H1 (cell line): ENCODE measurements at regions not wholly inside any gene's neighbourhood (a gene's known extent, or its start where the extent isn't known, plus 50 kb on each side); places are given as distances from the start of the nearest gene placed in this dataset.

Experiments
- CTCF ChIA-PET: fragments of 300-600 bp; sonication (Branson Sonifier 250); formaldehyde crosslinking; loops from one replicate; lab custom pipeline; 2021; ENCODE audit not compliant: partially characterized antibody; lab: Charles Lee
- POLR2A ChIA-PET: fragments of 300-600 bp; sonication (Branson Sonifier 250); formaldehyde crosslinking; loops from one replicate; lab custom pipeline; 2021; ENCODE audit warnings: inconsistent platforms; ENCODE audit not compliant: partially characterized antibody; lab: Charles Lee
- DNase-seq, 2 experiments: peaks; one replicate each; pipeline versions ENCODE4 v3.0.0 to v3.0.0-alpha.2; 2010 to 2022; ENCODE audit warnings: low spot score in 2 of 2, low read depth in 1 of 2, mixed read lengths in 1 of 2
- FAIRE-seq: peaks from 2 replicates; lab custom pipeline; 2011; peaks lifted over from hg19 to GRCh38; lab: Jason Lieb, UNC
- H2AFZ ChIP-seq: 2 replicates; pipeline ENCODE4 v1.8.1; 2012; ENCODE audit warnings: low read length, inconsistent platforms
- H2AK5ac ChIP-seq: 2 replicates; pipeline ENCODE4 v1.6.1; 2013; ENCODE audit warnings: low read depth, low read length
- H2BK120ac ChIP-seq: replicated peaks from 2 replicates; pipeline ENCODE3; 2013; ENCODE audit warnings: low read depth, low read length, inconsistent platforms
- H2BK12ac ChIP-seq: 2 replicates; pipeline ENCODE4 v1.6.1; 2013; ENCODE audit warnings: low read depth, low read length
- H2BK15ac ChIP-seq: 2 replicates; pipeline ENCODE4 v1.6.1; 2013; ENCODE audit warnings: low read length
- H2BK20ac ChIP-seq: 2 replicates; pipeline ENCODE4 v1.6.1; 2013; ENCODE audit warnings: low read length
- H2BK5ac ChIP-seq: 2 replicates; pipeline ENCODE4 v1.6.1; 2013; ENCODE audit warnings: low read depth, low read length
- H3K14ac ChIP-seq: 2 replicates; pipeline ENCODE4 v1.6.1; 2013; ENCODE audit warnings: inconsistent platforms; ENCODE audit not compliant: insufficient read length
- H3K18ac ChIP-seq: 2 replicates; pipeline ENCODE4 v1.6.1; 2013; ENCODE audit warnings: low read length; ENCODE audit errors: extremely low read depth
- H3K23ac ChIP-seq: 2 replicates; pipeline ENCODE4 v1.6.1; 2013; ENCODE audit warnings: inconsistent platforms; ENCODE audit not compliant: insufficient read length
- H3K23me2 ChIP-seq: 2 replicates; pipeline ENCODE4 v1.6.1; 2013; ENCODE audit warnings: low read depth, low read length
- H3K27ac ChIP-seq: 2 replicates; pipeline ENCODE4 v1.6.1; 2011; ENCODE audit warnings: low read depth, low read length, inconsistent platforms
- H3K27me3 ChIP-seq, 4 experiments: replicated peaks in 1 of 4; 1 replicate in 1 of 4; 2 replicates in 3 of 4; pipeline versions ENCODE4 v1.6.1 to v1.8.1; 2011 to 2013; ENCODE audit warnings: low read length in 3 of 4, mild to moderate bottlenecking in 3 of 4, inconsistent platforms in 2 of 4, mixed read lengths in 2 of 4, moderate library complexity in 1 of 4; ENCODE audit not compliant: control insufficient read depth in 3 of 4, insufficient read depth in 3 of 4; ENCODE audit errors: extremely low read depth in 1 of 4
- H3K36me3 ChIP-seq, 4 experiments: 2 replicates each; pipeline versions ENCODE4 v1.6.1 to v1.8.1; 2011 to 2013; ENCODE audit warnings: mild to moderate bottlenecking in 4 of 4, low read length in 3 of 4, moderate library complexity in 2 of 4, control low read depth in 1 of 4, inconsistent platforms in 1 of 4; ENCODE audit not compliant: insufficient read depth in 4 of 4, control insufficient read depth in 2 of 4
- H3K4ac ChIP-seq: replicated peaks from 2 replicates; pipeline ENCODE3; 2013; ENCODE audit warnings: low read length, low read depth, mixed read lengths, inconsistent platforms; ENCODE audit not compliant: insufficient read length
- H3K4me1 ChIP-seq, 4 experiments: replicated peaks in 1 of 4; 1 replicate in 1 of 4; 2 replicates in 3 of 4; pipeline versions ENCODE4 v1.6.1 to v1.8.1; 2011 to 2013; ENCODE audit warnings: low read length in 3 of 4, inconsistent platforms in 2 of 4, mixed read lengths in 1 of 4; ENCODE audit not compliant: insufficient read depth in 4 of 4, control insufficient read depth in 3 of 4
- H3K4me2 ChIP-seq, 2 experiments: 2 replicates each; pipeline versions ENCODE4 v1.6.1 to v1.8.1; 2011 to 2013; ENCODE audit warnings: low read depth in 2 of 2, low read length in 2 of 2, control low read depth in 1 of 2, inconsistent platforms in 1 of 2, mild to moderate bottlenecking in 1 of 2; ENCODE audit not compliant: insufficient read depth in 1 of 2
- H3K4me3 ChIP-seq, 4 experiments: fragments of 200-600, 300-600 bp in 1 of 4; sonication (generic), shearing (Covaris generic), sonication (Bioruptor Twin) in 1 of 4; 2 replicates each; pipeline versions ENCODE4 v1.5.1 to v1.8.1; 2011 to 2016; ENCODE audit warnings: low read length in 4 of 4, low read depth in 3 of 4, control low read depth in 2 of 4, inconsistent platforms in 2 of 4, mild to moderate bottlenecking in 2 of 4, mixed read lengths in 1 of 4, moderate library complexity in 1 of 4; ENCODE audit not compliant: insufficient read depth in 2 of 4; ENCODE audit errors: extremely low read depth in 1 of 4
- H3K56ac ChIP-seq: replicated peaks from 2 replicates; pipeline ENCODE3; 2013; ENCODE audit warnings: low read depth, mild to moderate bottlenecking, mixed read lengths, low read length, inconsistent platforms; ENCODE audit not compliant: insufficient read length
- H3K79me1 ChIP-seq: 2 replicates; pipeline ENCODE4 v1.6.1; 2013; ENCODE audit warnings: low read depth, low read length, control low read depth
- H3K79me2 ChIP-seq, 2 experiments: 2 replicates each; pipeline versions ENCODE4 v1.6.1 to v1.8.1; 2012 to 2013; ENCODE audit warnings: low read length in 2 of 2, mild to moderate bottlenecking in 2 of 2, inconsistent platforms in 1 of 2; ENCODE audit not compliant: insufficient read depth in 2 of 2, control insufficient read depth in 1 of 2
- H3K9ac ChIP-seq, 4 experiments: replicated peaks in 1 of 4; 1 replicate in 1 of 4; 2 replicates in 3 of 4; pipeline versions ENCODE4 v1.6.1 to v1.8.1; 2011 to 2013; ENCODE audit warnings: low read depth in 3 of 4, low read length in 3 of 4, control low read depth in 2 of 4, mild to moderate bottlenecking in 2 of 4, moderate library complexity in 2 of 4, inconsistent platforms in 1 of 4; ENCODE audit errors: extremely low read depth in 1 of 4
- H3K9me3 ChIP-seq, 2 experiments: 2 replicates each; pipeline versions ENCODE4 v1.6.1 to v1.8.1; 2012 to 2013; ENCODE audit warnings: mild to moderate bottlenecking in 2 of 2, moderate library complexity in 2 of 2, control low read depth in 1 of 2, inconsistent platforms in 1 of 2, low read depth in 1 of 2, low read length in 1 of 2, mixed read lengths in 1 of 2; ENCODE audit not compliant: insufficient read depth in 2 of 2
- H4K20me1 ChIP-seq, 2 experiments: replicated peaks in 1 of 2; 2 replicates each; pipeline versions ENCODE3 to v1.8.1; 2011 to 2013; ENCODE audit warnings: inconsistent platforms in 2 of 2, low read length in 2 of 2, mild to moderate bottlenecking in 1 of 2; ENCODE audit not compliant: insufficient read depth in 2 of 2, control insufficient read depth in 1 of 2
- H4K5ac ChIP-seq: 2 replicates; pipeline ENCODE4 v1.6.1; 2013; ENCODE audit warnings: low read length, low read depth, mixed read lengths, inconsistent platforms; ENCODE audit not compliant: insufficient read length
- H4K8ac ChIP-seq: 2 replicates; pipeline ENCODE4 v1.8.0; 2013; ENCODE audit warnings: mild to moderate bottlenecking, moderate library complexity, low read length, inconsistent platforms; ENCODE audit not compliant: insufficient read depth; ENCODE audit errors: extremely low read depth
- H4K91ac ChIP-seq: replicated peaks from 2 replicates; pipeline ENCODE3; 2013; ENCODE audit warnings: low read length, mixed read lengths, inconsistent platforms; ENCODE audit not compliant: insufficient read length
- CBX5 ChIP-seq: fragments of 300-800, 300-1000 bp; sonication (generic); IDR thresholded peaks from 2 replicates; pipeline ENCODE4 v1.7.1; 2016; ENCODE audit warnings: antibody characterized with exemption, low read length, low read depth
- EZH2 ChIP-seq: fragments of 200-600 bp; sonication (generic); IDR thresholded peaks from 2 replicates; pipeline ENCODE4 v1.7.1; 2012; ENCODE audit warnings: low read depth, mild to moderate bottlenecking, moderate library complexity, low read length, inconsistent platforms; ENCODE audit not compliant: severe bottlenecking
- KDM1A ChIP-seq: fragments of 200-600, 300-600 bp; sonication (generic); IDR thresholded peaks from 2 replicates; pipeline ENCODE4 v1.7.1; 2016; ENCODE audit warnings: mild to moderate bottlenecking, low read length, borderline replicate concordance
- MAFK ChIP-seq: IDR thresholded peaks from 2 replicates; pipeline ENCODE4 v1.6.1; 2012; ENCODE audit warnings: low read depth, mild to moderate bottlenecking, improper control_type of control experiment, low read length
- MAX ChIP-seq: IDR thresholded peaks from 2 replicates; pipeline ENCODE4 v1.6.1; 2012; ENCODE audit warnings: inconsistent platforms
- POLR2AphosphoS5 ChIP-seq: IDR thresholded peaks from 2 replicates; pipeline ENCODE4 v1.6.1; 2011; ENCODE audit warnings: low read depth, low read length
- RXRA ChIP-seq: IDR thresholded peaks from 2 replicates; pipeline ENCODE4 v1.6.1; 2011; ENCODE audit warnings: low read depth, mild to moderate bottlenecking, low read length, moderate library complexity; ENCODE audit not compliant: insufficient read depth
- SAP30 ChIP-seq: fragments of 300-600 bp; sonication (generic); IDR thresholded peaks from 2 replicates; pipeline ENCODE4 v1.7.1; 2012; ENCODE audit warnings: low read length, moderate library complexity, mild to moderate bottlenecking, inconsistent platforms; ENCODE audit not compliant: insufficient read depth, insufficient replicate concordance
- SIN3A ChIP-seq, 2 experiments: IDR thresholded peaks in 1 of 2; conservative IDR thresholded peaks in 1 of 2; 2 replicates each; pipeline ENCODE4 v1.6.1; 2011 to 2012; ENCODE audit warnings: low read length in 2 of 2, improper control_type of control experiment in 1 of 2, low read depth in 1 of 2, mild to moderate bottlenecking in 1 of 2
- SP4 ChIP-seq: IDR thresholded peaks from 2 replicates; pipeline ENCODE4 v1.6.1; 2012; ENCODE audit warnings: low read length, inconsistent platforms
- WGBS, 2 experiments: shearing (Covaris generic) in 1 of 2; methylation state at CpG; one replicate each; pipeline versions ENCODE4 v1.1.6 to v1.1.7; 2013 to 2015; ENCODE audit warnings: low lambda C conversion rate in 2 of 2, mixed read lengths in 2 of 2, inconsistent platforms in 1 of 2, low coverage in 1 of 2, missing lambda C conversion rate in 1 of 2; ENCODE audit not compliant: insufficient replicate concordance in 2 of 2, insufficient coverage in 1 of 2, insufficient read length in 1 of 2; ENCODE audit errors: extremely low coverage in 1 of 2, missing lambda C conversion rate in 1 of 2; 5-methylcytosine and 5-hydroxymethylcytosine counted together

- no peak for TF ChIP-seq POLR2AphosphoS5
Observed at GRCh38 chr6:86016567-86016966, 373.9 kb upstream of the SYNCRIP start (continued).

DNA sequence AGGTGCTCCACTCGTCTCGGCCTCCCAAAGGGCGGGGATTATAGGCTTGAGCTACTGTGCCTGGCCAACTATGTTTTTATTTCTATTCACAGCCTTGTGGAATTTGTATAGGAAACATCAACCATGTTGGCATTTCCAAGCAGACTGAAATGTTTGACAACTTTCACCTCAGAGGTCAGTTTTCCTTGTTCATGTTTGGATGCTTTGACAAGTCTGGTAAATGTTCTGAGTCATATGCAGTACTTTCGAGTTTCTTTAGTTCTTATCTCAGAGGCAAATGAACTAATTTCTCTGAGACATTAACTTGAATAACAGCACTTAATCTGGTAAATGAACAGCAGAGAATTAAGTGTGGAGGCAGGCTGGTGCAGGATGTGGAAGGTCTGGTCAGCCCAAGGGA, 373.4 kb upstream of the SYNCRIP start:
- 88% methylated on average over 4 of the region's 4 CpGs; no CpG with 5 or more reads in 1 of the 2 experiments for WGBS, 2 experiments
- Histone ChIP-seq H3K4me3 (no peak overlapping the region), H2BK20ac (no peak overlapping the region), H3K27ac (no peak overlapping the region), H3K79me1 (no peaks in the 10 kb centered on the region), H2BK120ac (no peak overlapping the region), H3K4me1 (no peaks in the 10 kb centered on the region), H4K91ac (no peak overlapping the region), H3K4me2 (no peak overlapping the region), H3K4ac (no peak overlapping the region), H3K9me3 (no peaks in the 10 kb centered on the region; a peak in 1 of 4 replicates), H3K23ac (no peak overlapping the region), H3K27me3 (no peaks in the 10 kb centered on the region), H4K8ac (no peak overlapping the region), H3K23me2 (no peaks in the 10 kb centered on the region), H3K56ac (no peak overlapping the region), H2BK12ac (no peak overlapping the region)
- no peak for DNase-seq
- TF ChIP-seq MAX (no peak), KDM1A (no peak), SAP30 (no peak), RXRA (no peak), EZH2 (no peak), CBX5 (no peak), SP4 (no peak), MAFK (no peak), SIN3A (conservative IDR thresholded peaks at IDR 0.05 in 1 of 2, IDR thresholded peaks at IDR 0.05 in 1 of 2; ENCODE audit: low read depth in 1 of 2, low read length in 2 of 2) (no peak)
- TF ChIP-seq, all 59 proteins: peak for 0
- Histone ChIP-seq H2BK5ac (no peak overlapping the region), H4K5ac (no peak overlapping the region), H4K20me1 (no peaks in the 10 kb centered on the region), H3K36me3 (no peaks in the 10 kb centered on the region), H3K18ac (no peak overlapping the region), H3K79me2 (no peaks in the 10 kb centered on the region), H3K14ac (no peak overlapping the region), H2AFZ (no peak overlapping the region; the same call in 1 of the 2 replicates), H3K9ac (no peak overlapping the region), H2BK15ac (no peak overlapping the region), H2AK5ac (no peak overlapping the region)
- POLR2A ChIA-PET, result no interaction called here
- CTCF ChIA-PET, result no interaction called here
- FAIRE-seq, result no peak
